ENCODE measurements at regions not wholly inside any gene's neighbourhood (a gene's known extent, or its start where the extent isn't known, plus 50 kb on each side); places are given as distances from the start of the nearest gene placed in this dataset.

- no peak for DNase-seq
Observed at GRCh38 chr1:194184425-194184824, 998.0 kb upstream of the B3GALT2 start.

- DNase-seq, result no peak
Observed at GRCh38 chr1:194181845-194182244, 995.4 kb upstream of the B3GALT2 start.

DNA sequence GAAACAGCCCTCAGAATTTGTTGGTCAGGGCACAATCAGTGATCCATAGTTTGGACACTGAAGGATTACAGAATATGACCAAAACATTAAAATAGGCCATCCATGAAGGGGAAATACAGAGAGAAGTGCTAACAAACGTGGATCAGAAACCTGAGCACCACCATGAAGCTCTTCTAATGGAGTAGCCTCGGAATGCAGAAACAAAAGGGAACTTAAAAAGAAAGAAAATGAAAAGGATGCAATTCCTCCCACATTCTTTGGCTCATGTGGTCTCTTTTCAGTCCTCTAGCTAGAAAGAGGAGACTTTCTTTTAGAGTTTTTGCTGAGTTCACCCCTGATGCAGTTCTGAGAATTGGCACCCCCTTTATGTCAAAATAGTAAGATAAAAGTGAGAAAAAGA lies 989.8 kb upstream of the B3GALT2 start:
- DNase-seq, result no peak

DNA sequence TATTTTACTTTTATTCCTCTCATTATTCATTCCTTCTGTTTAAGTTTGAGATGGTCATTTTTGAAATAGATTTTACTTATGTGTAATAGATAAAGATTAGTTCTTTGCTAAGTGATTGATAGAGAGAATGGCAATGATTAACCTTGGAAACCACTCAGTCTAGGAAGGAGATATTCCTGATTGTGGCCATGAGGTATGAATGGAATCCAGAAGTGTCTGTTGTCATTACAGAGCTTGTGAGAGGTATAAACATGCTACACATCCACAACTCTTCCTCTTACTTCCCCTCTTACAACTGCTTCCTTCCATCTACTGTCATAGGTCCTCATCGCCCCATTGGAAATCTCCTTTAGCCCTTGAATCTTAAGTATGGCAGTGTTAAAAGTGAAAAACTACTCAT lies 988.8 kb upstream of the B3GALT2 start:
- no peak for DNase-seq

DNA sequence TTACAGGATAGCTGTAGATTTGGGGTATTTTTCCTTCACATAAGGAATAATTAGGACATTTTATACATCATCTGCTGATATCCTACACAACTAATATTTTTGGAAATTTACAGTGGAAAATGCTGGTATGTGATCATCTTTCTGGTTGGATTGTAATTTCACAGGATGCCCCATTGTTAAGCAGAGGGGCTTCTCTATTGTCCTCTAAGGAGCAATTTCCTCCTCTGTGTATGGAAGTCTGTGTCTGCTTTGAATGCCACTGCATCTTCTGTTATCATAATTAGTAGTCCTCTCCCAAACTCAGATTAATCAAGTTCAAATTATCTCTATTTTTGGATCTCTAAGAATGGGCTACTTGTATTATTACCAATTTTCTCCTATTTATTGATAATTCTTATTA lies 988.1 kb upstream of the B3GALT2 start:
- DNase-seq, result no peak

DNA sequence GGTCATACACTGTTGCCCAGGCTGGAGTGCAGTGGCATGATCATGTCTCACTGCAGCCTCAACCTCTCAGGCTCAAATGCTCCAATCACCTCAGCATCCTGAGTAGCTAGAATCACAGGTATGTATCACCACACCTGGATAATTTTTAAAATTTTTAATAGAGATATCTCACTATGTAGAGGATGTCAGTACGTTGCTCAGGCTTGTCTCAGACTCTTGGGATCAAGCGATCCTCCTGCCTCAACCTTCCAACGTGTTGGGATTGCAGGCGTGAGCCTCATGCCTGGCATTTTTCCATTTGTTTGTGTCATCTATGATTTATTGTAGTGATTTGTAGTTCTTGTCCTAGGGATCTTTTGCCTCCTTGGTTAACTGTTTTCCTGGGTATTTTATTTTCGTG lies 985.2 kb upstream of the B3GALT2 start:
- DNase-seq, result no peak

- DNase-seq, result no peak
Observed at GRCh38 chr1:194167956-194168640, 981.7 kb upstream of the B3GALT2 start.

GRCh38 chr1:194164755-194165154 lies 978.3 kb upstream of the B3GALT2 start:
- DNase-seq, result no peak

GRCh38 chr1:194161591-194161990 lies 975.2 kb upstream of the B3GALT2 start:
- DNase-seq, result no peak

GRCh38 chr1:194159941-194160340 lies 973.5 kb upstream of the B3GALT2 start:
- DNase-seq, result no peak

GRCh38 chr1:194155962-194156361 lies 969.5 kb upstream of the B3GALT2 start:
- no peak for DNase-seq

DNA sequence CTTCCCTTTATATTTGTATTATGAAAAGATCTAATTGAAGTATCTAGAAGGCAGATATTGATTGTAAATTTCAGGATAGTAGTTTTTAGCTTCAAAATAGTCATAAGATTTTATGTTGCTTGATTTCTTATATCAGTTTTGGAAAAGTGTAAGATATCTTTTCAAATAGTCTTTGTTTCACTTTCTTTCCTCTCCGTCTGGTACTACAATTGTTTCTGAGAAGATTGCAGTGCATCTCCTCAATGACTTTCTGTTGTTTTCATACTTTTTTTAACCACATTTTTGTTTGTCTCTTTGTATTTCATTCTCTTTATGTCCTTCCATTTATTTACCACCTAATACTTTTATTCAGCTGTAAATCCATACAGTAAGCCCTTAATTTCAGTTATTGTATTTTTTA lies 964.6 kb upstream of the B3GALT2 start:
- DNase-seq, result no peak

GRCh38 chr1:194150242-194150641 lies 963.8 kb upstream of the B3GALT2 start:
- DNase-seq, result no peak

DNA sequence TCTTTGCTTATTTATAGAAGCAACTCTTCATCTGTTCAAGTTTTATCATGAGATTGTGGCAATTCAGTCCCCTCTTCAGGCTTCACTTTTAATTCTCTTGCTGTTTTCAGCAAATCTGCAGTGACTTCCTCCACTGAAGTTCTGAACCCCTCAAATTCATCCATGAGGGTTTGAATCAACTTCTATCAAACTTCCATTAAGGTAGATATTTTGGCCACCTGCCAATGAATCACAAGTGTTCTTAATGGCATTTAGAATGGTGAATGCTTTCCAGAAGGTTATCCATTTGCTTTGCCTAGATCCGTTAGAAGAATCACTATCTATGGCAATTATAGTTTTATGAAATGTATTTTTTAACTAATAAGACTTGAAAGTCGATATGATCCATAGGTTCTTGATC lies 946.7 kb upstream of the B3GALT2 start:
- DNase-seq, result no peak

DNA sequence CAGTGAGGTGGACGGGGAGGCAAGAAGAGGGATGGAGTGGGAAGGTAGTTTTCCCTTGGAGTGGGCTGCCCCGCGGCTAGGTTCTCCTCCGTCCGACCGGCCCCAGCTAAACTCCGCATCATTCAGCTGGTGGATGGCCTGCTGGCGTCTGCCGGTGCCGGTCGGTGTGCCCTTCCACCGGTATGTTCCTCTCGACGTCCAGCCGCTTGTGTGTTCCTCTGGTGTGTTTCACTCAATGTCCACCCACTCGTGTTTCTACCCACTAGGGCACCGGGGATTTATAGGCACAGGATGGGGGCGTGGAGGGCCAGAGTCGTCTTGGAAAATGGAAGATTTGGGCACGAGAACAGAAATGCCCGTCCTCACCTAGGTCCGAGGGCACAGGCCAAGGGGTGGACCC lies 931.7 kb upstream of the B3GALT2 start:
- no peak for DNase-seq

- no peak for DNase-seq
Observed at GRCh38 chr1:194117582-194117981, 931.2 kb upstream of the B3GALT2 start.

DNA sequence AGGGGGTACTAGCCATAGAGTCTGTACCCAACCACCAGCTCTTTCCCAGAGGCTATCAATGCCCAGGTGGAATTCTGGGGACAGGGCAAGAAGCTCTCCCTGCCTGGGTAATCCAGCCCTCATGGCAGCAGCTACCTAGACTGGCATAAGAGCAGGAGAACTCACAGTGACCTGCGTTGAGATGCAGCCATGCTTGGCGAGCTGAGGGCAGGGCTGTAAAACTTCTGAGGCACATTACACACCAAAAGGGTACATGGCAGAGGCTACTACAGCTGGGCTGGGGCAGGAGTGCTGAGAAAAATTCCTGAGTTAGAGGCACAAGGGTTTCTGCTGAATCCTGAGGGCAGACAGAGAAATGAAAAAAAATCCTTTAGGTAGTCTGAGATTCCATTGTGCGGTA lies 927.9 kb upstream of the B3GALT2 start:
- no peak for DNase-seq

DNA sequence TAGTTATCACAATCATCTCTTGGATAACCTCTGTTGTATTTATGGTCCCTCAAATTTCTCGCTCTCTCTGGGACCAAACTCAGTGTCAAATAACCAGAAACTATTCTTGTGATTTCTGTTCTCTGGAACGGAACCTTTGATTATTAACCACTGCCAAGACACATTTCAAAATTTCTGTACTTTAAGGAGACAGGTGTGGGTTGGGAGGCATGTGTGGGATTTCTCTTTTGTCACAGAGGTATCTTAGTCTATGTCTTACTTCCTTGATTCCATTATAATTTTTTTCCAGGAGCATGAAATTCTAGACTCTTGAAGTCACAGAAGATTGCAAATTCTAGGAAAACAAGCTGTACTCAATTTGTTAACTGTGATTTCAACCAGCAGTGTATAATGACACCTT lies 919.0 kb upstream of the B3GALT2 start:
- DNase-seq, result no peak

GRCh38 chr1:194104247-194104844 lies 917.9 kb upstream of the B3GALT2 start:
- no peak for DNase-seq

GRCh38 chr1:194103516-194104246 lies 917.3 kb upstream of the B3GALT2 start:
- no peak for DNase-seq

- no peak for DNase-seq
Observed at GRCh38 chr1:194103101-194103500, 916.7 kb upstream of the B3GALT2 start.

DNA sequence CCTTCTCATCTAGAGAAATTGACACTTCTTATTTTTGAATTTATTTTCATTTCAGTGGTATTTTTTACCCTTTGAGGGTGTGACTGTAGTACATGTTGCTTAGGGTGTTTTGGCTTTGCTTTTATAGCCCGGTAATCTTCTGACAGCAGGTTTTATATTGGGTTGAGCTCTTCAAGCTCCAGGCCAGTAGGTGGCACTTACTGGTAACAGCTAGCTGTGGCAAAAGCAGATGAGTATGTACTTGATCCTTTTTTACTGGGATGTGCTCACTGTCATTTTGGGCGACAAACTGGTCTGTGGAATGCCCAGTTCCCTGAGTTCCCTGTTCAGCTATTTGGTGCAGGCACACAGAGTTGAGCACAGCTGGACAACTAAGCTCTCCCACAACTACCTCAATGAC lies 916.2 kb upstream of the B3GALT2 start:
- DNase-seq, result no peak

GRCh38 chr1:194084755-194085154 lies 898.3 kb upstream of the B3GALT2 start:
- no peak for DNase-seq

- DNase-seq, result no peak
Observed at GRCh38 chr1:194081444-194081843, 895.0 kb upstream of the B3GALT2 start.
